DOHH2 (cell line): ENCODE measurements at regions not wholly inside any gene's neighbourhood (a gene's known extent, or its start where the extent isn't known, plus 50 kb on each side); places are given as distances from the start of the nearest gene placed in this dataset.

Source experiments
- EZH2phosphoT487 ChIP-seq: fragments of 200-600 bp; sonication (generic); IDR thresholded peaks from 2 replicates; pipeline ENCODE4 v1.6.1; 2017; ENCODE audit warnings: borderline replicate concordance, mild to moderate bottlenecking, antibody characterized with exemption, low read length, moderate library complexity, mixed read lengths
- TF ChIP-seq, protein P1 (sequence below): fragments of 200-600 bp; sonication (generic); IDR thresholded peaks from one replicate; pipeline ENCODE4 v1.5.1; 2014; ENCODE audit warnings: antibody characterized with exemption, mild to moderate bottlenecking, low read depth, low read length; ENCODE audit not compliant: poor library complexity, severe bottlenecking

DNA sequence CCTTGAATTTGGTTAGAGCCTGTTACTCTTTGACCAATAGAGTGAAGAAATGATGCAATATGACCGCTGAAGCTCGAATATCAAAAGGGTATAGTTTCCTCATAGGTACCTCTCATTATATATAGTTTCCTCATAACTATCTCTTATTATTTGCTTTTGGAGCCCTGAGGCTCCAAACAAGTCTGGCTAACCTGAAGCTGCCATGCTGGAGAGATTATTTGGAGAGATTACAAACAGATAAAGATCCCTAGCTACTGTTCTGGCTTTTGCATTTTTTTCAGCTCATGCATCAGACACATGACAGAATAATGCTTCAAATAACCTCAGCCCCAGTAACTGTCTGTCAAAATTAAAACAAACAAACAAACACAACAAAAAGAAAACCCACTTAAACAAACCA, 65.4 kb upstream of the CHRM2 start:
- TF ChIP-seq, protein P1, sequence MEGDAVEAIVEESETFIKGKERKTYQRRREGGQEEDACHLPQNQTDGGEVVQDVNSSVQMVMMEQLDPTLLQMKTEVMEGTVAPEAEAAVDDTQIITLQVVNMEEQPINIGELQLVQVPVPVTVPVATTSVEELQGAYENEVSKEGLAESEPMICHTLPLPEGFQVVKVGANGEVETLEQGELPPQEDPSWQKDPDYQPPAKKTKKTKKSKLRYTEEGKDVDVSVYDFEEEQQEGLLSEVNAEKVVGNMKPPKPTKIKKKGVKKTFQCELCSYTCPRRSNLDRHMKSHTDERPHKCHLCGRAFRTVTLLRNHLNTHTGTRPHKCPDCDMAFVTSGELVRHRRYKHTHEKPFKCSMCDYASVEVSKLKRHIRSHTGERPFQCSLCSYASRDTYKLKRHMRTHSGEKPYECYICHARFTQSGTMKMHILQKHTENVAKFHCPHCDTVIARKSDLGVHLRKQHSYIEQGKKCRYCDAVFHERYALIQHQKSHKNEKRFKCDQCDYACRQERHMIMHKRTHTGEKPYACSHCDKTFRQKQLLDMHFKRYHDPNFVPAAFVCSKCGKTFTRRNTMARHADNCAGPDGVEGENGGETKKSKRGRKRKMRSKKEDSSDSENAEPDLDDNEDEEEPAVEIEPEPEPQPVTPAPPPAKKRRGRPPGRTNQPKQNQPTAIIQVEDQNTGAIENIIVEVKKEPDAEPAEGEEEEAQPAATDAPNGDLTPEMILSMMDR = no peak
- no peak for TF ChIP-seq EZH2phosphoT487
